SH-SY5Y (cell line): ENCODE measurements at regions not wholly inside any gene's neighbourhood (a gene's known extent, or its start where the extent isn't known, plus 50 kb on each side); places are given as distances from the start of the nearest gene placed in this dataset.

Experiments used
- GATA2 ChIP-seq: IDR thresholded peaks from 2 replicates; pipeline ENCODE4 v1.6.1; 2011; ENCODE audit warnings: mild to moderate bottlenecking, low read depth, low read length
- GATA3 ChIP-seq: IDR thresholded peaks from 2 replicates; pipeline ENCODE4 v1.6.1; 2011; ENCODE audit warnings: low read depth, mild to moderate bottlenecking, low read length, moderate library complexity

DNA sequence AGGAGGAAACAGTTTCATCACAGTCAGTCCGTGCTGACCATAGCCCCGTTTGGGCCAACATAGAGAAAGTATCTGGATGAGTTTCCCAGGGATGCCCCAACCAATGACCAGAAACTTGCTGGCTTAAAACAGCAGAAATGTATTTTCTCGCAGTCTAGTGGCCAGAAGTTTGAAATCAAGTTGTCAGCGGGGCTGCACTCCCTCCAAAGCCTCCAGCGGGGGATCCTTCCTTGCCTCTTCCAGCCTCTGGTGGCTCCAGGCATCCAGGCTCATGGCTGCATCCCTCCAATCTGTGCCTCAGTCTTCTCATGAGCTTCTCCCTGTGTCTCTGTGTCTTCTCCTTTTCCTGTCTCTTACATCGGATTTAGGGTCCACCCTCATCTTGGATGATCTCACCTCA, 89.6 kb upstream of the CTBP2 start:
- no peak for TF ChIP-seq GATA3
- TF ChIP-seq GATA2, result no peak
